OCI-LY1 (cell line): ENCODE measurements at regions not wholly inside any gene's neighbourhood (a gene's known extent, or its start where the extent isn't known, plus 50 kb on each side); places are given as distances from the start of the nearest gene placed in this dataset.

ENCODE experiments used
- H2AFZ ChIP-seq: fragments of 200-600 bp; sonication (generic), shearing (Covaris generic); 2 replicates; pipeline ENCODE4 v1.6.0; 2014; ENCODE audit warnings: antibody characterized with exemption, mild to moderate bottlenecking, low read length
- H3F3A ChIP-seq: fragments of 200-600 bp; sonication (generic), shearing (Covaris generic); 2 replicates; pipeline ENCODE4 v1.6.0; 2014; ENCODE audit warnings: mild to moderate bottlenecking, antibody characterized with exemption, low read length, moderate library complexity; ENCODE audit not compliant: insufficient read depth
- H3K27ac ChIP-seq: fragments of 200-600 bp; sonication (generic); 2 replicates; pipeline ENCODE4 v1.5.1; 2014; ENCODE audit warnings: low read length, mixed run types, mild to moderate bottlenecking, low read depth; ENCODE audit not compliant: poor library complexity, severe bottlenecking
- H3K27me3 ChIP-seq: fragments of 200-600 bp; sonication (generic); 2 replicates; pipeline ENCODE4 v1.6.0; 2014; ENCODE audit warnings: antibody characterized with exemption, mild to moderate bottlenecking, low read length, moderate library complexity; ENCODE audit not compliant: insufficient read depth
- H3K36me3 ChIP-seq: fragments of 200-600 bp; sonication (generic); 2 replicates; pipeline ENCODE4 v1.6.1; 2014; ENCODE audit warnings: mild to moderate bottlenecking, antibody characterized with exemption, low read length, moderate library complexity, mixed read lengths; ENCODE audit not compliant: insufficient read depth
- H3K4me1 ChIP-seq: fragments of 200-600 bp; sonication (generic); 2 replicates; pipeline ENCODE4 v1.5.1; 2014; ENCODE audit warnings: mild to moderate bottlenecking, low read length, moderate library complexity; ENCODE audit not compliant: insufficient read depth, severe bottlenecking
- H3K4me2 ChIP-seq: fragments of 200-600 bp; sonication (generic), shearing (Covaris generic); 2 replicates; pipeline ENCODE4 v1.6.1; 2014; ENCODE audit warnings: low read length
- H3K4me3 ChIP-seq: fragments of 200-600 bp; sonication (generic); 2 replicates; pipeline ENCODE4 v1.5.1; 2014; ENCODE audit warnings: low read length, low read depth, mild to moderate bottlenecking, mixed read lengths; ENCODE audit not compliant: poor library complexity, severe bottlenecking
- H3K79me2 ChIP-seq: fragments of 200-600 bp; shearing (Covaris generic); 2 replicates; pipeline ENCODE4 v1.6.1; 2016; ENCODE audit warnings: mixed run types, low read length, mixed read lengths; ENCODE audit not compliant: insufficient read depth
- H3K9ac ChIP-seq: fragments of 200-600 bp; sonication (generic), shearing (Covaris generic); 2 replicates; pipeline ENCODE4 v1.6.1; 2014; ENCODE audit warnings: mild to moderate bottlenecking, low read length, mixed read lengths
- H3K9me2 ChIP-seq: fragments of 200-600 bp; sonication (generic), shearing (Covaris generic); 2 replicates; pipeline ENCODE4 v1.6.1; 2014; ENCODE audit warnings: low read depth, mild to moderate bottlenecking, low read length, mixed read lengths
- H3K9me3 ChIP-seq: fragments of 200-600 bp; shearing (Covaris generic); 2 replicates; pipeline ENCODE4 v1.6.1; 2014; ENCODE audit warnings: low read length, mixed read lengths
- H4K20me1 ChIP-seq: fragments of 200-600 bp; sonication (generic), shearing (Covaris generic); 2 replicates; pipeline ENCODE4 v1.6.0; 2016; ENCODE audit warnings: mild to moderate bottlenecking, low read length; ENCODE audit not compliant: insufficient read depth
- EZH2 ChIP-seq: fragments of 200-600 bp; sonication (generic), shearing (Covaris generic); IDR thresholded peaks from 2 replicates; pipeline ENCODE4 v1.8.0; 2017; ENCODE audit warnings: borderline replicate concordance, mixed run types, mild to moderate bottlenecking, antibody characterized with exemption, low read length, moderate library complexity, mixed read lengths
- TF ChIP-seq, protein P1 (sequence below): fragments of 200-600 bp; sonication (generic), shearing (Covaris generic); IDR thresholded peaks from 2 replicates; pipeline ENCODE4 v1.5.1; 2017; ENCODE audit warnings: mild to moderate bottlenecking, antibody characterized with exemption, low read length, moderate library complexity, mixed read lengths

GRCh38 chr5:118728191-118728590 is 260.2 kb downstream of the DTWD2 start:
- H3K4me2 ChIP-seq = no peak overlapping the region
- H3F3A ChIP-seq = no peaks in the 10 kb centered on the region
- H3K4me3 ChIP-seq = no peak overlapping the region
- no peaks in the 10 kb centered on the region for H3K36me3 ChIP-seq
- no peak for TF ChIP-seq EZH2
- TF ChIP-seq, protein P1, sequence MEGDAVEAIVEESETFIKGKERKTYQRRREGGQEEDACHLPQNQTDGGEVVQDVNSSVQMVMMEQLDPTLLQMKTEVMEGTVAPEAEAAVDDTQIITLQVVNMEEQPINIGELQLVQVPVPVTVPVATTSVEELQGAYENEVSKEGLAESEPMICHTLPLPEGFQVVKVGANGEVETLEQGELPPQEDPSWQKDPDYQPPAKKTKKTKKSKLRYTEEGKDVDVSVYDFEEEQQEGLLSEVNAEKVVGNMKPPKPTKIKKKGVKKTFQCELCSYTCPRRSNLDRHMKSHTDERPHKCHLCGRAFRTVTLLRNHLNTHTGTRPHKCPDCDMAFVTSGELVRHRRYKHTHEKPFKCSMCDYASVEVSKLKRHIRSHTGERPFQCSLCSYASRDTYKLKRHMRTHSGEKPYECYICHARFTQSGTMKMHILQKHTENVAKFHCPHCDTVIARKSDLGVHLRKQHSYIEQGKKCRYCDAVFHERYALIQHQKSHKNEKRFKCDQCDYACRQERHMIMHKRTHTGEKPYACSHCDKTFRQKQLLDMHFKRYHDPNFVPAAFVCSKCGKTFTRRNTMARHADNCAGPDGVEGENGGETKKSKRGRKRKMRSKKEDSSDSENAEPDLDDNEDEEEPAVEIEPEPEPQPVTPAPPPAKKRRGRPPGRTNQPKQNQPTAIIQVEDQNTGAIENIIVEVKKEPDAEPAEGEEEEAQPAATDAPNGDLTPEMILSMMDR = no peak
- 0 out of 2 replicates have a peak, but pooled peaks cover 2% of the 10 kb centered on the region for H3K9me3 ChIP-seq
- no peaks in the 10 kb centered on the region for H4K20me1 ChIP-seq
- H2AFZ ChIP-seq = no peak overlapping the region
- no peaks in the 10 kb centered on the region for H3K79me2 ChIP-seq
- H3K4me1 ChIP-seq = no peaks in the 10 kb centered on the region
- no peaks in the 10 kb centered on the region for H3K27me3 ChIP-seq
- no peak overlapping the region for H3K9ac ChIP-seq
- H3K27ac ChIP-seq = no peak overlapping the region
- H3K9me2 ChIP-seq = no peaks in the 10 kb centered on the region

DNA sequence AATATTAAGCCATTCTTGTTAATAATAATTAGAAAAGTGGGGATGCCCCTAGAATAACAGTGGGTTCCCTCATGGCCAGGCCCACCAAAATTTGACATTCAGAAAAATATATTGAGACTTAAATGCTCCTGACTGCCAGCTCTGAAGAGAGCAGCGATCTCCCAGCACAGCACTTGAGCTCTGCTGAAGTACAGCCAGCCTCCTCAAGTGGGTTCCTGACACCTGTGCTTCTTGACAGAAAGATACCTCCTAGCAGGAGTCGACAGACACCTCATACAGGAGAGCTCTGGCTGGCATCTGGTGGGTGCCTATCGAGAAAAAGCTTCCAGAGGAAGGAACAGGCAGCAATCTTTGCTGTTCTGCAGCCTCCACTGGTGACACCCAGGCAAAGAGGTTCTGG is 261.5 kb downstream of the DTWD2 start:
- Histone ChIP-seq H3K4me1 (no peaks in the 10 kb centered on the region), H3K9ac (no peak overlapping the region), H2AFZ (no peak overlapping the region), H3K9me2 (no peaks in the 10 kb centered on the region), H3K9me3 (0 out of 2 replicates have a peak, but pooled peaks cover 2% of the 10 kb centered on the region), H3F3A (no peaks in the 10 kb centered on the region), H3K36me3 (no peaks in the 10 kb centered on the region), H3K4me2 (no peak overlapping the region), H3K4me3 (no peak overlapping the region), H3K27ac (no peak overlapping the region), H4K20me1 (no peaks in the 10 kb centered on the region), H3K79me2 (no peaks in the 10 kb centered on the region), H3K27me3 (no peaks in the 10 kb centered on the region)
- no peak for TF ChIP-seq EZH2
- TF ChIP-seq, protein P1 = no peak

DNA sequence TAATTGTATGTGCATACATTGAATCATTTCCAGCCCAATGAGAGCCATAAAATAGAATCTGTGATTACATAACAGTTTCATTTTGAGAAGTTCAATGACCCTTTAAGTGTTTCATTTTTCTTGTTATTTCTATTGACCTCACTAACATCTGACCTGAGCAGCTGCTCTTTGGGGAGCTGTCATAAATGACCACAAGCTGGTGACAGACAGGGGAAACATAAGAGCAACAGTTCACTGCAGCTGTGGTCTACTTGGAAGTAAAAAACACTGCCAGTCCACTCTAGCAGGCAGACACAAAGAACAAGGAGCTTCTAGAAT is 265.4 kb downstream of the DTWD2 start:
- Histone ChIP-seq H3K4me2 (no peak overlapping the region), H3K79me2 (no peaks in the 10 kb centered on the region), H3K36me3 (no peaks in the 10 kb centered on the region), H3F3A (no peaks in the 10 kb centered on the region), H3K4me1 (no peaks in the 10 kb centered on the region), H4K20me1 (no peaks in the 10 kb centered on the region), H3K4me3 (no peak overlapping the region), H3K9me3 (no peaks in the 10 kb centered on the region), H3K9ac (no peak overlapping the region), H3K9me2 (no peaks in the 10 kb centered on the region), H3K27ac (no peak overlapping the region), H3K27me3 (no peaks in the 10 kb centered on the region), H2AFZ (no peak overlapping the region)
- TF ChIP-seq EZH2 = no peak
- TF ChIP-seq, protein P1 = no peak
